Muscle layer of colon (tissue), 2 donors: ENCODE measurements at regions not wholly inside any gene's neighbourhood (a gene's known extent, or its start where the extent isn't known, plus 50 kb on each side); places are given as distances from the start of the nearest gene placed in this dataset.

Experiments
- H3K27ac ChIP-seq: one replicate; pipeline ENCODE4 v1.7.0; 2013; ENCODE audit warnings: low read depth, mild to moderate bottlenecking, low read length, moderate library complexity
- H3K27me3 ChIP-seq, 2 donors: one replicate each; pipeline ENCODE4 v1.7.0; 2013; ENCODE audit warnings: low read length in 2 of 2, mild to moderate bottlenecking in 2 of 2; ENCODE audit not compliant: insufficient read depth in 2 of 2, control insufficient read depth in 1 of 2
- H3K36me3 ChIP-seq: one replicate; pipeline ENCODE4 v1.7.0; 2013; ENCODE audit warnings: mild to moderate bottlenecking, low read length; ENCODE audit not compliant: insufficient read depth
- H3K4me1 ChIP-seq: one replicate; pipeline ENCODE4 v1.7.0; 2013; ENCODE audit warnings: mild to moderate bottlenecking, low read length; ENCODE audit not compliant: insufficient read depth
- H3K4me3 ChIP-seq, 2 donors: one replicate each; pipeline ENCODE4 v1.7.0; 2013; ENCODE audit warnings: low read length in 2 of 2, low read depth in 1 of 2, mild to moderate bottlenecking in 1 of 2, moderate library complexity in 1 of 2
- H3K9ac ChIP-seq: one replicate; pipeline ENCODE4 v1.7.0; 2013; ENCODE audit warnings: low read length
- H3K9me3 ChIP-seq: one replicate; pipeline ENCODE4 v1.7.0; 2013; ENCODE audit warnings: mild to moderate bottlenecking, low read length
- donor health status: abdominal sarcoma.
- donor health status: Adenocarcinoma of cecum.

DNA sequence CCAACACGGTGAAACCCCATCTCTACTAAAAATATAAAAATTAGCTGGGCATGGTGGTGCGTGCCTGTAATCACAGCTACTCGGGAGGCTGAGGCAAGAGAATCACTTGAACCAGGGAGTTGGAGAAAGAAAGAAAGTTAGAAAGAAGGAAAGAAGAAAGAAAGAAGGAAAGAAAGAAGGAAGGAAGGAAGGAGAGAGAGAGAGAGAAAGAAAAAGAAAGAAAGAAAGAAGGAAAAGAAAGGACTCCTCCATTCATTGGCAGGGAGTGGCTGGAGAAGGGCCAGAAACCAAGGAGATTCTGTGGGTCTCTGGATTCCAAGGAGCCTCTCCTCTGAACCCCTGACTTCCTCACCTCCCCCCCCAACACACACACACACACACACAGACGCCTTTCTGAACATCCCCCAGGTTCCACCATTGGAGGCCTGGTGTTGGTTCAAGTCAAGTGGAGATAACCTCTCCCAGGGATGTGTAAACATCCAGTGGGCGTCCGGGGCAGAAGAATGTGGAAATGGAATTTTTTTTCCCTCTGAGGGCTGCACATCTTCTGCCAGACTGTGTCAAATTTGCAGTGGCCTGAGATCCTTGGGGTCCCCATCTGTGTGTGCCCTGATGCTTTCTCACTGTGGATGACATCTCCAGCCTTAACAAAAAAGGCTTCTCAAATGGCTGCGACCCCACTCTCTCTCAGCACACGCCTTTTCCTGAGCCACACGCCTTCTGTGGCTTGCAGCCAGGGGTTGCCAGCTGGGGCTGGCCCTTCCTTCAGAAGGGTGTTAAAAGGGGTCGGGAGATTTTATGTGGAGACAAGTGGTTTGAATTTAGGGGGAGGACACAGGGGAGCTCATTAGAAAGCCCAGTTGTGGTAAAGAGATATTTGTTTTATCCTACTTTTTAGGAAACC, 109.3 kb upstream of the HAND1 start:
- no peaks in the 10 kb centered on the region for H3K27me3 ChIP-seq
- no peak overlapping the region for H3K27ac ChIP-seq
- no peaks in the 10 kb centered on the region for H3K4me1 ChIP-seq
- no peaks in the 10 kb centered on the region for H3K9me3 ChIP-seq
- no peak overlapping the region for H3K4me3 ChIP-seq
- H3K36me3 ChIP-seq: no peaks in the 10 kb centered on the region
- no peak overlapping the region for H3K9ac ChIP-seq

DNA sequence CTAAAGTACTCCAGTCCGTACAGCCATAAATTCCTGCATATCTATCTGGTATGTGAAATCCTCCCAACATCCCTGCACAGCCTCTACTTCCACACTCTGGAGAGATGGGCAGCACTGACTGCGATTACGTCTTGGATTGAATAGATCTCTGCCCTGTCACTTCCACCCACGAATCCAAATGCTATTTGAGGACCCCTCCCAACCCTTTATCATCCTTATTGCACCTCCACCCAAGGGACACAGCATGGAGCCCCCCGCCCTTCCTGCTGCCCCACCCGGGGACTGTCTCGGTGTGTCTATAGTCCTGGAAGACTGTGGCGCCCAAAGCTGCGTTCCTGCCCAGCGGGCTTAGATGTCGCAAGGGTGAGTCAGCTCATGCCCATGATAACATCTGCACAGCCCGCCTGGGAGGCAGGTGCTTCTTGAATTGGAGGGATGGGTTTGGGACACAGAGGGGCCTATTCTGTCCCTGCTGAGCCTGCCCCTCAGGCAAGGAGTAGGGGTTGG, 105.7 kb upstream of the HAND1 start:
- Histone ChIP-seq H3K27me3 (no peaks in the 10 kb centered on the region), H3K4me1 (no peaks in the 10 kb centered on the region), H3K9me3 (no peaks in the 10 kb centered on the region)

DNA sequence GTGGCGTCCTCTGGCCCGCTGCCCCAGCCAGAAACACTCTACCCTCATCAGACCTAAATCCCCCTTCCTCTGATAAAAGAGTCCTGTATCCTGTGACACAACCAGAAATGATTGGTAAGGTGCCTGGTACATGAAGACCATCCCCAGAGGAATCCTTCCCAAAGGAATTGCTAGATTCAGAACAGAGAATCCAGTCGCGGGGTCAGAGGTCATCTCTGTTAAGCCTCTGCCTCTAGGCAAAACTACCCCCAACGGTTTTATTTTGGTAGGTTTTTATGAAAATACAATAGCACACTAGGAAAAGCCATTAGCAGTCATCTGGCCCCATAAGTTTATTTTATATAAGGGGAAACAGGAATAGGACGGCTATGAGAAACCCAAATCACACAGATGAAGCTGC, 102.4 kb upstream of the HAND1 start:
- Histone ChIP-seq H3K27ac (no peak overlapping the region), H3K9me3 (no peaks in the 10 kb centered on the region), H3K36me3 (no peaks in the 10 kb centered on the region), H3K27me3 (no peaks in the 10 kb centered on the region), H3K4me3 (no peak overlapping the region), H3K9ac (no peak overlapping the region), H3K4me1 (no peaks in the 10 kb centered on the region)

More for the DNA sequence above, 105.7 kb upstream of the HAND1 start:
- Histone ChIP-seq H3K9ac (no peak overlapping the region), H3K4me3 (no peak overlapping the region), H3K36me3 (no peaks in the 10 kb centered on the region), H3K27ac (no peak overlapping the region)

DNA sequence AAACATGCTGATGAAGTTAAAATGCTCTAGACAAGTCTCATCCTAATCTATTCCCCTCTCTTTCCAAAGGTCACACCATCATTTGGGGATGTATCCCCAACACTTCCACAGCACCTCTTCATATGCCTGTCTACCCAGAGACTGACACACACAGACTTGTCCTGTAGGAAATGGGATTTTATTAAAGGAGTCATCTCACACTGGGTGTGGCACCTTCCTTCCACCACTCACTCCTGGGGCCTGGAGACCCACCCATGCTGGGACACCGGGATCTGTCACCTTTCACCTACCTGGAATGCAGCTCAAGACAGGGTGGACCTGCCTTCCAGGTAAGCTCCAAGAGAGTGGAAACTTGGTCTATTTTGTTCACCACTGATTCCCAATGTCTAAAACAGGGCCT, 99.4 kb upstream of the HAND1 start:
- no peak overlapping the region for H3K27ac ChIP-seq
- H3K9ac ChIP-seq: no peak overlapping the region
- H3K4me1 ChIP-seq: no peaks in the 10 kb centered on the region
- no peaks in the 10 kb centered on the region for H3K9me3 ChIP-seq
- H3K36me3 ChIP-seq: no peaks in the 10 kb centered on the region
- no peaks in the 10 kb centered on the region for H3K27me3 ChIP-seq
- no peak overlapping the region for H3K4me3 ChIP-seq

DNA sequence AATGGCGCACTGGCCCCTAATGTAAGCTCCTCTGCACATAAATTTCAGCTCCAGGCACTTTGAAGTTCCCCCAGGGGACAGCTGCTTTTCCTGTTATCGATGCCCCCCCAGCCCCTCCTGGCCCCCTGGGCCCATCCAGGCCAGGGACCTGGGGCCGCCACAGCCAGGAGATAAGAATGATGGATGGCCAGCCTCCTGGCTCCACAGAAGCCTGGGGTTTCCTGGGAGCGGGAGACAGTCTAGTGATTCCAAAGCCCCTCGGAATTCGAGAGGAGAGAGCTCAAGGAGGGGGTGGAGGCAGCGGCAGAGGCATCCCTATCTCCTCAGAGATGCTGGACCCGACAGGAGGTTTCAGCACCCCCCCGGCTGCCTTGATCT, 98.4 kb upstream of the HAND1 start:
- Histone ChIP-seq H3K36me3 (no peaks in the 10 kb centered on the region), H3K27ac (no peak overlapping the region), H3K4me1 (no peaks in the 10 kb centered on the region), H3K9ac (no peak overlapping the region), H3K27me3 (no peaks in the 10 kb centered on the region), H3K4me3 (no peak overlapping the region), H3K9me3 (no peaks in the 10 kb centered on the region)

DNA sequence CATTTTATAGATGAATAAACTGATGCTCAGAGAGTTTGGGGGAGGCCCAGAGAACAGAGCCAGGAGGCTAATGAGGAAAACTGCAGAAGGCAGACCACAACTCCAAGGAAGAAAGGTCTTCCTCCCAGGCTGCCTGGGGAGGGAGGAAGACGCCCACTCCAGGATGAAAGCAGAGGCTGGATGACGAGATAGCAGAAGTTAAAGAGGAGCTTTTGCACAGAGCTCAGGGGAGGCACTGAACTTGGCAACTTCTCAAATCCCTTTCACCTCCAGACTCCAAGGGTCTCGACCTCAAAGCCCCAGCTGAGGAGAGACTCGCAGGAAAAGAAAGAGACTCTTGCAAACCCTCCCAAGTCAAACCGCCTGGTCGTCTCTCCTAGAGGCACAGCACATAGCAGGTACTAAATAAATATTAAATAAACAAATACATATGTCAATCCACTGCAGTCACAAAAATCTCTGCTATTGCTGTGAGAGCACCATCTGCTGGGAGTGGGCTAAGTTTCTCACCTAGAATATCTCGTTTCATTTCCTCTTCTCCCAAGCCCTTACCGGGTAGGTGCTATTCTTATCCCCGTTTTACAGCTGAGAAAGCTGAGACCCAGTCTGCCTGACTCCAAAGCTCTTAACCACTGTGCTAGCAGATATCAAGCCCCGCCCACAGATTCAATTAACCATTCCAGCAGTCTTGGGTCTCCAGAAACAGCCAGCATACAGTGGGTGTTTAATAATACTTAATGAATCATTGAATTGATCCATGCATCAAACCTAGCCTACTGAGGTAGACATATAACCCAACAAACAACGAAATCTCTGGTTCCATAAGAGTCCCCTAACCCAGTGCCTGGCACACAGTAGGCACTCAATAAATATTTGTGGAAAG, 97.8 kb upstream of the HAND1 start:
- no peaks in the 10 kb centered on the region for H3K36me3 ChIP-seq
- H3K27ac ChIP-seq: no peak overlapping the region
- H3K4me3 ChIP-seq: no peak overlapping the region
- no peaks in the 10 kb centered on the region for H3K27me3 ChIP-seq
- no peaks in the 10 kb centered on the region for H3K9me3 ChIP-seq
- H3K4me1 ChIP-seq: no peaks in the 10 kb centered on the region
- no peak overlapping the region for H3K9ac ChIP-seq

DNA sequence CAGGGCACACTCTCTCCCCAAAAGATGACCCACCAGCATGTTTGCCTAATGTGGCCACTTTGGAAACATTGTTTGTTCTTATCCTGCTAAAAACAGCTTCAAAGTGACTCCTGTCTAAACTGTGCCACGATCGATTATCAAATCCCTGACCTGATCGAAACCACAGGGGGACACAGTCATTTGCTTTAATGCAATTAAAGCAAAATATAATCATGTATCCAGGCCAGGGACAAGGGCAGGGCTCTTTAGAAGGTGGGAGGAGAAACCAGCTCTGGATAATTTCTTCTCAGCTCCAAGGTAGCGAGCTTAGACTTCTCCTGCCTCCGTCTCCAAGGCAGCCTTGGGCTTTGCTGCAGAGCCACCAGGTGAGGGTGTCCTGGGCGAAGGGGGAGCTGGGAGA, 95.0 kb upstream of the HAND1 start:
- Histone ChIP-seq H3K27ac (no peak overlapping the region), H3K4me3 (no peak overlapping the region), H3K4me1 (no peaks in the 10 kb centered on the region), H3K9me3 (no peaks in the 10 kb centered on the region), H3K36me3 (no peaks in the 10 kb centered on the region), H3K27me3 (no peaks in the 10 kb centered on the region), H3K9ac (no peak overlapping the region)

DNA sequence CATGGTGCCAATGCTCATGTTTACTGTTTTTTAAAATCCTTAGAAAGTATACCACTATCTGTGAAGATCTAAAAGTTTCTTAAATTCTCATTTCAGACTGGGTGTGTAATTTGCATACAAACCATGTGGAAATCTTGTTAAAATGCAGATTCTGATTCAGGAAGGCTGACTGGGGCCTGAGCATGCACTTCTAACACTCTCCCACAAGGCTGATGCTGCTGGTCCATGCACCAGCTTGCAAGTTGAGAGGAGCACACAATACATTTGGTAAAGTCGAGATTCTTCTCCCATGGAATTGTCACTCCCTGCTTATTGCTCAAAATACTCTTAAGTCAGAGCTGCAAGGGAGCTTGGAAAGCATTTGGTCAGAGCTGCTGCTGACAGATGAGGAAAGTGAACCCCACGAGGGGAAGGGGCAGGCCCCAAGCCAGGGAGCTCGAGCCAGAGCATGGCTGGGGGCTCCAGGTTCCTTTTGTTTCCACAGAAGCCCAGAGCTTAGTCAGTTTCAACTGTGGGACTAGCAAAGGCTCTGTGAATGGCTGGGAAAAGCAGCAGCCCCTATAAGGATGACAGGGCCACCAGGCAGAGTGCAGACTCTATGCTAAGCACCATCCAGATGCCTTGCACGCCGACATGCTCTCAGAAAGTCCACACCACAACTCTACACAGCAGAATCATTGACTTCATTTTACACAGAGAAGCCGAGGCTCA, 93.5 kb upstream of the HAND1 start:
- no peaks in the 10 kb centered on the region for H3K27me3 ChIP-seq
- H3K9me3 ChIP-seq: no peaks in the 10 kb centered on the region
- no peak overlapping the region for H3K27ac ChIP-seq
- no peaks in the 10 kb centered on the region for H3K36me3 ChIP-seq
- H3K9ac ChIP-seq: no peak overlapping the region
- no peak overlapping the region for H3K4me3 ChIP-seq
- no peaks in the 10 kb centered on the region for H3K4me1 ChIP-seq

DNA sequence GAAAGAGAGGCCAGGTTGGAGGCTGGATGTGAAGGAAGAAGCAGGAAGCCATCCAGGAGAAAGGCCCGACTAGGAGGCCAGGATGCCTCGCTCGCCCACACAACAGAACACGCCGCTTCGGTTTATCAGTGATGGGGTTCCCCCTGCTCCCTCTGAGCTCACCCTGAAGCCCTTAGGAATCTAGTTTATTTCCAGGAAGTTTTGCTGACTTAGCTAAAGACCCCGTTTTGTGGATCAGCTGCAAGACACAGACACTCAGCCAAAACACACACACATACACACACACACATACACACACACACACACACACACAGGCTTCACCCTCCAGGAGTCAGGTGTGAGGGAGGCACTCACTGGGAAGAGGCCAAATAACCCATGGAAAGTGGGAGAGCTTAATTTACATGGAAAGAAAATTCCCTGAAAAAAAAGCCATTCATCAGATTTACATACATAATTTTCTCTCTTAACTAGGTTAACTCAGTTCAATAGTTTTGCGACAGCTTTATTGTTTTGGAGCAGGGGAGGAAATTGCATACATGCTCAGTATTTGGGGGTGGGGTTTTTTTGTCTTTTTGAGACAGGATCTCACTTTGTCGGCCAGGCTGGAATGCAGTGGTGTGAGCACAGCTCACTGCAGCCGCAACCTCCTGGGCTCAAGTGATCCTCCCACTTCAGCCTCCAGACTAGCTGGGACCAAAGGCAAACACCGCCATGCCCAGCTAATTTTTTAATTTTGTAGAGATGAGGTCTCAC, 92.7 kb upstream of the HAND1 start:
- H3K9me3 ChIP-seq: no peaks in the 10 kb centered on the region
- no peak overlapping the region for H3K4me3 ChIP-seq
- no peak overlapping the region for H3K9ac ChIP-seq
- H3K4me1 ChIP-seq: no peaks in the 10 kb centered on the region
- no peaks in the 10 kb centered on the region for H3K36me3 ChIP-seq
- no peak overlapping the region for H3K27ac ChIP-seq
- no peaks in the 10 kb centered on the region for H3K27me3 ChIP-seq

DNA sequence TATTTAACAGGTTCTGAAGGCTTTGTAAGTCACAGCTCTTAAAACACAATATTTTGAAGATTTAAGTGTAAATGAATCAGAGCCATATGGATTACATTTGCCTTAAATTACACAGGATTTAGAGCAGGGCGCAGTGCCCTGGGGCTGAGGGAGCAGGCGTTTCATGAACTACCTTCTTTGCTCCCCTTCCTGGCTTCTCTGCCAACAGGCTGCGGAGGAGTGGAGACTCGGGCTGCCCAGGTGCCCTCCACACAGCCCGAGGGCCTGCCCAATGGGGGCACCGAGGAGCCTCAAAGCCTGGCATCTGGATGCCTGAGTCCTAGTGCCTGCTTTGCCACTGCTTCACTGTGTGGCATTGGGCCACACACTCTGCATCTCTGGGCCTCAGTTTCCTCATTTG, 90.6 kb upstream of the HAND1 start:
- H3K36me3 ChIP-seq: no peaks in the 10 kb centered on the region

More for the DNA sequence above, 90.6 kb upstream of the HAND1 start:
- Histone ChIP-seq H3K4me3 (no peak overlapping the region), H3K4me1 (no peaks in the 10 kb centered on the region), H3K9ac (no peak overlapping the region), H3K27me3 (no peaks in the 10 kb centered on the region), H3K27ac (no peak overlapping the region), H3K9me3 (no peaks in the 10 kb centered on the region)
